GM23338 (cell line): ENCODE measurements at regions not wholly inside any gene's neighbourhood (a gene's known extent, or its start where the extent isn't known, plus 50 kb on each side); places are given as distances from the start of the nearest gene placed in this dataset.

Source experiments
- ATAC-seq: fragments of 200-7000 bp; cut with Tn5 transposase; 3 replicates; pipeline ENCODE4 v1.9.1; 2020
- DNase-seq: peaks from one replicate; pipeline ENCODE4 v3.0.0-alpha.2; 2015; ENCODE audit warnings: low spot score
- H2AFZ ChIP-seq: fragments of 200-600 bp; sonication (generic); 2 replicates; pipeline ENCODE4 v1.8.0; 2016; ENCODE audit warnings: antibody characterized with exemption, mild to moderate bottlenecking, moderate library complexity
- H3F3A ChIP-seq: fragments of 200-600 bp; sonication (generic); replicated peaks from 2 replicates; pipeline ENCODE4 v1.8.0; 2017; ENCODE audit warnings: antibody characterized with exemption, mixed run types, low read depth
- H3K27ac ChIP-seq: fragments of 200-600 bp; sonication (generic); 2 replicates; pipeline ENCODE4 v1.6.1; 2016; ENCODE audit warnings: low read depth
- H3K27me3 ChIP-seq: fragments of 200-600 bp; sonication (generic); 2 replicates; pipeline ENCODE4 v1.8.0; 2016; ENCODE audit warnings: mild to moderate bottlenecking, mixed run types, moderate library complexity; ENCODE audit not compliant: insufficient read depth
- H3K36me3 ChIP-seq: fragments of 200-600 bp; sonication (generic); 2 replicates; pipeline ENCODE4 v1.8.0; 2016; ENCODE audit warnings: mild to moderate bottlenecking; ENCODE audit not compliant: insufficient read depth
- H3K4me1 ChIP-seq: fragments of 200-600 bp; sonication (generic); 2 replicates; pipeline ENCODE4 v1.8.0; 2016; ENCODE audit warnings: mild to moderate bottlenecking, moderate library complexity; ENCODE audit not compliant: insufficient read depth
- H3K4me2 ChIP-seq: fragments of 200-600 bp; sonication (generic); 2 replicates; pipeline ENCODE4 v1.7.1; 2017; ENCODE audit warnings: mixed run types
- H3K4me3 ChIP-seq: fragments of 200-600 bp; sonication (generic); 2 replicates; pipeline ENCODE4 v1.6.1; 2016; ENCODE audit warnings: mixed run types
- H3K79me2 ChIP-seq: fragments of 200-600 bp; sonication (generic); replicated peaks from 2 replicates; pipeline ENCODE4 v1.8.0; 2017; ENCODE audit warnings: mild to moderate bottlenecking; ENCODE audit not compliant: insufficient read depth
- H3K9me2 ChIP-seq: fragments of 200-600 bp; sonication (generic); 2 replicates; pipeline ENCODE4 v1.8.0; 2017; ENCODE audit not compliant: insufficient read depth
- H4K20me1 ChIP-seq: fragments of 200-600 bp; sonication (generic); replicated peaks from 2 replicates; pipeline ENCODE4 v1.8.0; 2017; ENCODE audit warnings: mild to moderate bottlenecking; ENCODE audit not compliant: insufficient read depth
- H3K27ac Mint-ChIP-seq: 2 replicates; pipeline ENCODE4 v1.8.0; 2020; ENCODE audit warnings: inconsistent platforms, mild to moderate bottlenecking, moderate library complexity, mixed read lengths
- H3K27me3 Mint-ChIP-seq: 3 replicates; pipeline ENCODE4 v1.8.0; 2022; ENCODE audit warnings: low read depth, mild to moderate bottlenecking, moderate library complexity, mixed read lengths, inconsistent platforms; ENCODE audit not compliant: insufficient read depth, poor library complexity
- H3K36me3 Mint-ChIP-seq: 3 replicates; pipeline ENCODE4 v1.8.0; 2021; ENCODE audit warnings: low read depth, mild to moderate bottlenecking, inconsistent platforms, moderate library complexity, mixed read lengths
- H3K4me1 Mint-ChIP-seq: 3 replicates; pipeline ENCODE4 v1.8.0; 2020; ENCODE audit warnings: mild to moderate bottlenecking, inconsistent platforms, mixed read lengths
- H3K4me3 Mint-ChIP-seq: 3 replicates; pipeline ENCODE4 v1.8.0; 2021; ENCODE audit warnings: moderate library complexity, mild to moderate bottlenecking, inconsistent platforms, mixed read lengths
- H3K9me3 Mint-ChIP-seq: 3 replicates; pipeline ENCODE4 v1.8.0; 2020; ENCODE audit warnings: moderate library complexity, mild to moderate bottlenecking, inconsistent platforms, mixed read lengths
- CREB1 ChIP-seq: fragments of 250-450 bp; sonication (Bioruptor Pico); IDR thresholded peaks from 2 replicates; pipeline ENCODE4 v1.5.0; 2020; ENCODE audit warnings: low read depth, mild to moderate bottlenecking, moderate library complexity
- EZH2phosphoT487 ChIP-seq: fragments of 200-600 bp; sonication (generic); IDR thresholded peaks from one replicate; pipeline ENCODE4 v1.8.1; 2018; ENCODE audit warnings: antibody characterized with exemption; ENCODE audit not compliant: unreplicated experiment
- JUNB ChIP-seq: IDR thresholded peaks from one replicate; pipeline ENCODE4 v1.6.1; 2016; ENCODE audit warnings: antibody characterized with exemption; ENCODE audit not compliant: unreplicated experiment
- POLR2AphosphoS5 ChIP-seq: IDR thresholded peaks from 2 replicates; pipeline ENCODE4 v1.6.1; 2016; ENCODE audit warnings: antibody characterized with exemption, low read depth
- ZNF114 ChIP-seq: fragments of 250-450 bp; sonication (Bioruptor Pico); IDR thresholded peaks from 2 replicates; pipeline ENCODE4 v1.5.0; 2020; ENCODE audit warnings: mild to moderate bottlenecking, moderate library complexity
- ZNF331 ChIP-seq: fragments of 250-450 bp; sonication (Bioruptor Pico); IDR thresholded peaks from 2 replicates; pipeline ENCODE4 v1.5.0; 2020; ENCODE audit warnings: low read depth, mild to moderate bottlenecking, moderate library complexity
- TF ChIP-seq, protein P1 (sequence below): IDR thresholded peaks from 2 replicates; pipeline ENCODE4 v1.6.1; 2016; ENCODE audit warnings: antibody characterized with exemption
- TF ChIP-seq, protein P2 (sequence below): IDR thresholded peaks from one replicate; pipeline ENCODE4 v1.6.1; 2018; ENCODE audit warnings: antibody characterized with exemption; ENCODE audit not compliant: unreplicated experiment
- TF ChIP-seq, protein P3 (sequence below): fragments of 250-450 bp; sonication (Bioruptor Pico); IDR thresholded peaks from 2 replicates; pipeline ENCODE4 v1.5.0; 2020; ENCODE audit warnings: mild to moderate bottlenecking, moderate library complexity

DNA sequence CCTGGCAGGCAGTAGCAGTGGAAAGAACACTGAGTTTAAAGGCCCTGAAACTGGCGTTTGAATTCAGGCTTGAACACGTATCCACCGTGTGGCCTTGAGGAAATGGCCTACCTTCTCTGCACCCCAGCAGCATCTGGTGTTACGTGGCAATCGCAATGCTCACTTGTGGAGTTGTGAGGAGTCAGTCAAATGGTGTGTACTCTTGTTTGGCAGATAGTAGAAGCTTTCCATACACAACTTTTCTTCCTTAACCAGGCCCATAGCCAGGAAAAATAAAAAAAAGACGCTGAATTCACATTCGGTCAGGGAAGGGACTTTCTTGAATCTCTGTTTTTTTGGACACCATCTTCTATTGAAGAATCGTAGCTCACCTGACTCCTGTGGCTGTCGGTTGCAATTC, 1101.5 kb upstream of the KLHL29 start (continued):
- TF ChIP-seq POLR2AphosphoS5 (no peak), EZH2phosphoT487 (no peak), ZNF331 (no peak), JUNB (no peak)
- TF ChIP-seq, protein P1, sequence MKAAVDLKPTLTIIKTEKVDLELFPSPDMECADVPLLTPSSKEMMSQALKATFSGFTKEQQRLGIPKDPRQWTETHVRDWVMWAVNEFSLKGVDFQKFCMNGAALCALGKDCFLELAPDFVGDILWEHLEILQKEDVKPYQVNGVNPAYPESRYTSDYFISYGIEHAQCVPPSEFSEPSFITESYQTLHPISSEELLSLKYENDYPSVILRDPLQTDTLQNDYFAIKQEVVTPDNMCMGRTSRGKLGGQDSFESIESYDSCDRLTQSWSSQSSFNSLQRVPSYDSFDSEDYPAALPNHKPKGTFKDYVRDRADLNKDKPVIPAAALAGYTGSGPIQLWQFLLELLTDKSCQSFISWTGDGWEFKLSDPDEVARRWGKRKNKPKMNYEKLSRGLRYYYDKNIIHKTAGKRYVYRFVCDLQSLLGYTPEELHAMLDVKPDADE = no peak
- TF ChIP-seq, protein P2, sequence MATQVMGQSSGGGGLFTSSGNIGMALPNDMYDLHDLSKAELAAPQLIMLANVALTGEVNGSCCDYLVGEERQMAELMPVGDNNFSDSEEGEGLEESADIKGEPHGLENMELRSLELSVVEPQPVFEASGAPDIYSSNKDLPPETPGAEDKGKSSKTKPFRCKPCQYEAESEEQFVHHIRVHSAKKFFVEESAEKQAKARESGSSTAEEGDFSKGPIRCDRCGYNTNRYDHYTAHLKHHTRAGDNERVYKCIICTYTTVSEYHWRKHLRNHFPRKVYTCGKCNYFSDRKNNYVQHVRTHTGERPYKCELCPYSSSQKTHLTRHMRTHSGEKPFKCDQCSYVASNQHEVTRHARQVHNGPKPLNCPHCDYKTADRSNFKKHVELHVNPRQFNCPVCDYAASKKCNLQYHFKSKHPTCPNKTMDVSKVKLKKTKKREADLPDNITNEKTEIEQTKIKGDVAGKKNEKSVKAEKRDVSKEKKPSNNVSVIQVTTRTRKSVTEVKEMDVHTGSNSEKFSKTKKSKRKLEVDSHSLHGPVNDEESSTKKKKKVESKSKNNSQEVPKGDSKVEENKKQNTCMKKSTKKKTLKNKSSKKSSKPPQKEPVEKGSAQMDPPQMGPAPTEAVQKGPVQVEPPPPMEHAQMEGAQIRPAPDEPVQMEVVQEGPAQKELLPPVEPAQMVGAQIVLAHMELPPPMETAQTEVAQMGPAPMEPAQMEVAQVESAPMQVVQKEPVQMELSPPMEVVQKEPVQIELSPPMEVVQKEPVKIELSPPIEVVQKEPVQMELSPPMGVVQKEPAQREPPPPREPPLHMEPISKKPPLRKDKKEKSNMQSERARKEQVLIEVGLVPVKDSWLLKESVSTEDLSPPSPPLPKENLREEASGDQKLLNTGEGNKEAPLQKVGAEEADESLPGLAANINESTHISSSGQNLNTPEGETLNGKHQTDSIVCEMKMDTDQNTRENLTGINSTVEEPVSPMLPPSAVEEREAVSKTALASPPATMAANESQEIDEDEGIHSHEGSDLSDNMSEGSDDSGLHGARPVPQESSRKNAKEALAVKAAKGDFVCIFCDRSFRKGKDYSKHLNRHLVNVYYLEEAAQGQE = no peak

DNA sequence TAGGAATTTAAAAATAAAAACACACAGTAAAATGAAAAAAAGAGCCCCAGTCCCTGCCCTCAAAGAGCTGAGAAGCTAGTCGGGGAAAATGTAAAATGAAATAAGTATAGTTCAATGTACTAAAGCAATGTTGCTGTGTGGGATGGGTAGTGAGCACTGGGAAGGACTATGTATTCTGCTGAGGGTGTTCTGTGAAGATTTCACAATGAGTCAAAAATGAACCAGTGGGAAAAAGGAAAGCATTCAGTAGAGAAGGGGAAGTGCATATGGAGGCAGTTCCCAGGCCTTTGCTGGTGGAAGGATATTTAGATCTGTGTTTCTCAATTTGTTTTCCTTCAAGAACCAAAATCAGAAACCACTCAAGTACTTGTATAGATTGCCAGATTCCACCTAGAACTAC, 1094.7 kb upstream of the KLHL29 start:
- ATAC-seq (no peak), DNase-seq (no peak)
- Histone ChIP-seq H3K27me3 (no peaks in the 10 kb centered on the region), H4K20me1 (no peaks in the 10 kb centered on the region), H3K27ac (no peak overlapping the region), H3K4me2 (no peak overlapping the region), H3K4me3 (no peak overlapping the region), H3K9me2 (no peaks in the 10 kb centered on the region; the same call in 1 of the 2 replicates), H3K4me1 (no peaks in the 10 kb centered on the region), H3F3A (no peaks in the 10 kb centered on the region), H3K36me3 (0 out of 2 replicates have a peak, but pooled peaks cover 5% of the 10 kb centered on the region), H2AFZ (no peak overlapping the region), H3K79me2 (no peaks in the 10 kb centered on the region)
- Mint-ChIP-seq H3K9me3 (no peaks in the 10 kb centered on the region), H3K4me3 (no peak overlapping the region), H3K27me3 (no peaks in the 10 kb centered on the region), H3K36me3 (no peaks in the 10 kb centered on the region), H3K4me1 (no peaks in the 10 kb centered on the region), H3K27ac (no peak overlapping the region)
- TF ChIP-seq, protein P3, sequence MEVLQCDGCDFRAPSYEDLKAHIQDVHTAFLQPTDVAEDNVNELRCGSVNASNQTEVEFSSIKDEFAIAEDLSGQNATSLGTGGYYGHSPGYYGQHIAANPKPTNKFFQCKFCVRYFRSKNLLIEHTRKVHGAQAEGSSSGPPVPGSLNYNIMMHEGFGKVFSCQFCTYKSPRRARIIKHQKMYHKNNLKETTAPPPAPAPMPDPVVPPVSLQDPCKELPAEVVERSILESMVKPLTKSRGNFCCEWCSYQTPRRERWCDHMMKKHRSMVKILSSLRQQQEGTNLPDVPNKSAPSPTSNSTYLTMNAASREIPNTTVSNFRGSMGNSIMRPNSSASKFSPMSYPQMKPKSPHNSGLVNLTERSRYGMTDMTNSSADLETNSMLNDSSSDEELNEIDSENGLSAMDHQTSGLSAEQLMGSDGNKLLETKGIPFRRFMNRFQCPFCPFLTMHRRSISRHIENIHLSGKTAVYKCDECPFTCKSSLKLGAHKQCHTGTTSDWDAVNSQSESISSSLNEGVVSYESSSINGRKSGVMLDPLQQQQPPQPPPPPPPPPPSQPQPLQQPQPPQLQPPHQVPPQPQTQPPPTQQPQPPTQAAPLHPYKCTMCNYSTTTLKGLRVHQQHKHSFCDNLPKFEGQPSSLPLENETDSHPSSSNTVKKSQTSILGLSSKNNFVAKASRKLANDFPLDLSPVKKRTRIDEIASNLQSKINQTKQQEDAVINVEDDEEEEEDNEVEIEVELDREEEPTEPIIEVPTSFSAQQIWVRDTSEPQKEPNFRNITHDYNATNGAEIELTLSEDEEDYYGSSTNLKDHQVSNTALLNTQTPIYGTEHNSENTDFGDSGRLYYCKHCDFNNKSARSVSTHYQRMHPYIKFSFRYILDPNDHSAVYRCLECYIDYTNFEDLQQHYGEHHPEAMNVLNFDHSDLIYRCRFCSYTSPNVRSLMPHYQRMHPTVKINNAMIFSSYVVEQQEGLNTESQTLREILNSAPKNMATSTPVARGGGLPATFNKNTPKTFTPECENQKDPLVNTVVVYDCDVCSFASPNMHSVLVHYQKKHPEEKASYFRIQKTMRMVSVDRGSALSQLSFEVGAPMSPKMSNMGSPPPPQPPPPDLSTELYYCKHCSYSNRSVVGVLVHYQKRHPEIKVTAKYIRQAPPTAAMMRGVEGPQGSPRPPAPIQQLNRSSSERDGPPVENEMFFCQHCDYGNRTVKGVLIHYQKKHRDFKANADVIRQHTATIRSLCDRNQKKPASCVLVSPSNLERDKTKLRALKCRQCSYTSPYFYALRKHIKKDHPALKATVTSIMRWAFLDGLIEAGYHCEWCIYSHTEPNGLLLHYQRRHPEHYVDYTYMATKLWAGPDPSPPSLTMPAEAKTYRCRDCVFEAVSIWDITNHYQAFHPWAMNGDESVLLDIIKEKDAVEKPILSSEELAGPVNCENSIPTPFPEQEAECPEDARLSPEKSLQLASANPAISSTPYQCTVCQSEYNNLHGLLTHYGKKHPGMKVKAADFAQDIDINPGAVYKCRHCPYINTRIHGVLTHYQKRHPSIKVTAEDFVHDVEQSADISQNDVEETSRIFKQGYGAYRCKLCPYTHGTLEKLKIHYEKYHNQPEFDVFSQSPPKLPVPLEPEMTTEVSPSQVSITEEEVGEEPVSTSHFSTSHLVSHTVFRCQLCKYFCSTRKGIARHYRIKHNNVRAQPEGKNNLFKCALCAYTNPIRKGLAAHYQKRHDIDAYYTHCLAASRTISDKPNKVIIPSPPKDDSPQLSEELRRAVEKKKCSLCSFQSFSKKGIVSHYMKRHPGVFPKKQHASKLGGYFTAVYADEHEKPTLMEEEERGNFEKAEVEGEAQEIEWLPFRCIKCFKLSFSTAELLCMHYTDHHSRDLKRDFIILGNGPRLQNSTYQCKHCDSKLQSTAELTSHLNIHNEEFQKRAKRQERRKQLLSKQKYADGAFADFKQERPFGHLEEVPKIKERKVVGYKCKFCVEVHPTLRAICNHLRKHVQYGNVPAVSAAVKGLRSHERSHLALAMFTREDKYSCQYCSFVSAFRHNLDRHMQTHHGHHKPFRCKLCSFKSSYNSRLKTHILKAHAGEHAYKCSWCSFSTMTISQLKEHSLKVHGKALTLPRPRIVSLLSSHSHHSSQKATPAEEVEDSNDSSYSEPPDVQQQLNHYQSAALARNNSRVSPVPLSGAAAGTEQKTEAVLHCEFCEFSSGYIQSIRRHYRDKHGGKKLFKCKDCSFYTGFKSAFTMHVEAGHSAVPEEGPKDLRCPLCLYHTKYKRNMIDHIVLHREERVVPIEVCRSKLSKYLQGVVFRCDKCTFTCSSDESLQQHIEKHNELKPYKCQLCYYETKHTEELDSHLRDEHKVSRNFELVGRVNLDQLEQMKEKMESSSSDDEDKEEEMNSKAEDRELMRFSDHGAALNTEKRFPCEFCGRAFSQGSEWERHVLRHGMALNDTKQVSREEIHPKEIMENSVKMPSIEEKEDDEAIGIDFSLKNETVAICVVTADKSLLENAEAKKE = no peak
- TF ChIP-seq JUNB (no peak), ZNF114 (CRISPR knock-in tag) (no peak), ZNF331 (no peak), POLR2AphosphoS5 (no peak), CREB1 (CRISPR knock-in tag) (no peak)
- TF ChIP-seq, protein P1 = no peak
- TF ChIP-seq, protein P2 = no peak
